Nucleus accumbens (tissue), 56 donors: ENCODE measurements at regions not wholly inside any gene's neighbourhood (a gene's known extent, or its start where the extent isn't known, plus 50 kb on each side); places are given as distances from the start of the nearest gene placed in this dataset.

Experiments used
- DNase-seq, 56 donors: peaks; one replicate each; lab custom pipeline; 2025; lab: John Stamatoyannopoulos, UW

GRCh38 chr4:73001885-73002284, 67.6 kb downstream of the COX18 start:
- DNase-seq: no peak

- DNase-seq: peak in 1 of 56 donors; percentile 1
These were observed 72.1 kb downstream of the COX18 start for GRCh38 chr4:72997409-72997808.

- DNase-seq: no peak
These were observed 74.8 kb downstream of the COX18 start for GRCh38 chr4:72994670-72995069.

GRCh38 chr4:72993876-72994275, 75.6 kb downstream of the COX18 start:
- DNase-seq: no peak

GRCh38 chr4:72991873-72992272, 77.6 kb downstream of the COX18 start:
- DNase-seq: no peak

- no peak for DNase-seq
These were observed 81.5 kb downstream of the COX18 start for GRCh38 chr4:72987741-72988729.

GRCh38 chr4:72984351-72984750, 85.2 kb downstream of the COX18 start:
- DNase-seq: no peak

- DNase-seq: no peak
These were observed 85.8 kb downstream of the COX18 start for GRCh38 chr4:72983709-72984108.

- DNase-seq: no peak
These were observed 91.5 kb downstream of the COX18 start for GRCh38 chr4:72977936-72978485.

GRCh38 chr4:72975488-72975784, 94.1 kb downstream of the COX18 start:
- DNase-seq: no peak

- DNase-seq: no peak
These were observed 94.6 kb downstream of the COX18 start for GRCh38 chr4:72974694-72975487.

GRCh38 chr4:72971572-72971971, 97.9 kb downstream of the COX18 start:
- DNase-seq: no peak

GRCh38 chr4:72970756-72971155, 98.8 kb downstream of the COX18 start:
- DNase-seq: no peak

- DNase-seq: peak in 24 of 56 donors; percentile 0 to 55 (median 10)
These were observed 99.5 kb downstream of the COX18 start for GRCh38 chr4:72969976-72970375.

- DNase-seq: no peak
These were observed 102.9 kb downstream of the COX18 start for GRCh38 chr4:72966652-72967051.

GRCh38 chr4:72959411-72959810, 110.1 kb downstream of the COX18 start:
- no peak for DNase-seq

GRCh38 chr4:72954811-72955210, 114.7 kb downstream of the COX18 start:
- DNase-seq: no peak

GRCh38 chr4:72953571-72953970, 115.9 kb downstream of the COX18 start:
- no peak for DNase-seq

GRCh38 chr4:72951628-72952027, 117.9 kb downstream of the COX18 start:
- DNase-seq: no peak

GRCh38 chr4:72951147-72951546, 118.4 kb downstream of the COX18 start:
- no peak for DNase-seq

GRCh38 chr4:72948080-72948479, 121.4 kb downstream of the COX18 start:
- no peak for DNase-seq
